Trophoblast cell (in vitro differentiated cells and primary cell): ENCODE measurements at regions not wholly inside any gene's neighbourhood (a gene's known extent, or its start where the extent isn't known, plus 50 kb on each side); places are given as distances from the start of the nearest gene placed in this dataset.
A peak's percentile ranks its signal among the peaks of the same experiment; 100 is the strongest.

ENCODE experiments used
- DNase-seq, 2 donors: peaks; one replicate each; pipeline ENCODE4 v3.0.0-alpha.2; 2016
- H2AFZ ChIP-seq: 2 replicates; pipeline ENCODE4 v1.6.1; 2013; ENCODE audit warnings: low read length, moderate library complexity, mild to moderate bottlenecking; ENCODE audit not compliant: insufficient read depth, poor library complexity
- H2AK5ac ChIP-seq: 2 replicates; pipeline ENCODE4 v1.6.1; 2013; ENCODE audit warnings: mild to moderate bottlenecking, low read length
- H2BK120ac ChIP-seq: 2 replicates; pipeline ENCODE4 v1.6.1; 2013; ENCODE audit warnings: low read length, mild to moderate bottlenecking, moderate library complexity; ENCODE audit not compliant: insufficient read depth, poor library complexity
- H2BK12ac ChIP-seq: 2 replicates; pipeline ENCODE4 v1.6.1; 2013; ENCODE audit warnings: mild to moderate bottlenecking, low read length, moderate library complexity
- H2BK5ac ChIP-seq: 2 replicates; pipeline ENCODE4 v1.6.1; 2013; ENCODE audit warnings: low read length, low read depth, moderate library complexity, mild to moderate bottlenecking; ENCODE audit not compliant: poor library complexity
- H3K14ac ChIP-seq: 2 replicates; pipeline ENCODE4 v1.6.1; 2013; ENCODE audit warnings: mild to moderate bottlenecking, low read length
- H3K18ac ChIP-seq: 2 replicates; pipeline ENCODE4 v1.6.1; 2013; ENCODE audit warnings: mild to moderate bottlenecking, low read length
- H3K23ac ChIP-seq: 2 replicates; pipeline ENCODE4 v1.6.1; 2013; ENCODE audit warnings: low read length
- H3K27ac ChIP-seq: 2 replicates; pipeline ENCODE4 v1.5.1; 2013; ENCODE audit warnings: low read depth, mild to moderate bottlenecking, inconsistent platforms, low read length, moderate library complexity
- H3K27me3 ChIP-seq: 2 replicates; pipeline ENCODE4 v1.6.1; 2013; ENCODE audit warnings: inconsistent platforms, mild to moderate bottlenecking, low read length, moderate library complexity; ENCODE audit not compliant: insufficient read depth
- H3K36me3 ChIP-seq, 2 experiments: 1 replicate in 1 of 2; 2 replicates in 1 of 2; pipeline ENCODE4 v1.6.1; 2013; ENCODE audit warnings: low read length in 2 of 2, mild to moderate bottlenecking in 2 of 2, moderate library complexity in 1 of 2; ENCODE audit not compliant: insufficient read depth in 2 of 2, control insufficient read depth in 1 of 2
- H3K4ac ChIP-seq: 2 replicates; pipeline ENCODE4 v1.6.1; 2013; ENCODE audit warnings: low read depth, mild to moderate bottlenecking, low read length, moderate library complexity
- H3K4me1 ChIP-seq, 2 experiments: 1 replicate in 1 of 2; 2 replicates in 1 of 2; pipeline ENCODE4 v1.6.1; 2013; ENCODE audit warnings: low read length in 2 of 2, mild to moderate bottlenecking in 2 of 2, moderate library complexity in 1 of 2; ENCODE audit not compliant: insufficient read depth in 2 of 2, control insufficient read depth in 1 of 2
- H3K4me2 ChIP-seq: 2 replicates; pipeline ENCODE4 v1.6.1; 2013; ENCODE audit warnings: inconsistent platforms, mild to moderate bottlenecking, low read length, moderate library complexity
- H3K4me3 ChIP-seq: 2 replicates; pipeline ENCODE4 v1.5.1; 2013; ENCODE audit warnings: mild to moderate bottlenecking, low read depth, low read length, inconsistent platforms
- H3K79me1 ChIP-seq: one replicate; pipeline ENCODE4 v1.6.1; 2013; ENCODE audit warnings: low read length
- H3K79me2 ChIP-seq: 2 replicates; pipeline ENCODE4 v1.6.1; 2013; ENCODE audit warnings: low read length, mild to moderate bottlenecking; ENCODE audit not compliant: control insufficient read depth, insufficient read depth, poor library complexity
- H3K9ac ChIP-seq: 2 replicates; pipeline ENCODE4 v1.6.1; 2013; ENCODE audit warnings: mild to moderate bottlenecking, low read length
- H3K9me3 ChIP-seq: 2 replicates; pipeline ENCODE4 v1.6.1; 2013; ENCODE audit warnings: low read depth, mild to moderate bottlenecking, control low read depth, inconsistent platforms, low read length; ENCODE audit not compliant: insufficient read depth
- H4K12ac ChIP-seq: 2 replicates; pipeline ENCODE4 v1.6.1; 2013; ENCODE audit warnings: low read depth, mild to moderate bottlenecking, low read length, moderate library complexity
- H4K8ac ChIP-seq: 2 replicates; pipeline ENCODE4 v1.6.1; 2013; ENCODE audit warnings: low read depth, mild to moderate bottlenecking, low read length, moderate library complexity
- H4K91ac ChIP-seq: one replicate; pipeline ENCODE4 v1.6.1; 2013; ENCODE audit warnings: low read depth, mild to moderate bottlenecking, low read length, moderate library complexity
- WGBS: extraction: QIAGEN DNeasy Blood & Tissue Kit; methylation state at CpG from one replicate; pipeline ENCODE4 v1.1.7; 2013; ENCODE audit warnings: missing lambda C conversion rate; ENCODE audit not compliant: insufficient read length, insufficient coverage; ENCODE audit errors: extremely low coverage; 5-methylcytosine and 5-hydroxymethylcytosine counted together

DNA sequence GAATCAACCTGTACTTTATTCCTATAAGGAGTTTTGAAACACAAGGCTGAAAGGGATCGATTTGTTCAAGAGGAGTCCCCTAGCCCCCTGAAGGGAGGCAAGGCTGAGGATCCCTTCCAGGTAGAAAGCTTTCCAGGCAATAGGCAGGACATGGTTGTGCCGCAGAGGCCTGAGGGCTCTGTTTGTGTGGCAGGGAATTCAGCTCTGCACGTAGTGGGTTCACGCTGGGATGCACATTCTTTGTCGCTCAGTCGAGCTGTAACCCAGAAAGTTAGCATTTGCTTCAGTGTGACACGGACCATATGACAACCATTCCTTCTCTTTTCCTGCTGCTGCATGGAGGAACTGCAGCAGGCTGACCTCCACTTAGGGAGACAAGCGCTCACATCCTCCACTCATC lies 65.6 kb upstream of the TRIO start:
- H3K79me1 ChIP-seq, result no peaks in the 10 kb centered on the region
- H3K4me2 ChIP-seq, result no peak overlapping the region
- H3K36me3 ChIP-seq, result no peaks in the 10 kb centered on the region
- H2AK5ac ChIP-seq, result no peak overlapping the region
- H4K12ac ChIP-seq, result no peak overlapping the region
- no peak for DNase-seq
- H3K14ac ChIP-seq, result no peak overlapping the region
- no peak overlapping the region for H2AFZ ChIP-seq
- no peak overlapping the region for H4K8ac ChIP-seq
- H2BK5ac ChIP-seq, result no peak overlapping the region
- H3K18ac ChIP-seq, result no peak overlapping the region
- H2BK12ac ChIP-seq, result no peak overlapping the region
- H3K9ac ChIP-seq, result no peak overlapping the region
- no peaks in the 10 kb centered on the region for H3K4me1 ChIP-seq
- H2BK120ac ChIP-seq, result no peak overlapping the region
- no peak overlapping the region for H3K4ac ChIP-seq
- H3K9me3 ChIP-seq, result no peaks in the 10 kb centered on the region
- H3K27me3 ChIP-seq, result no peaks in the 10 kb centered on the region
- H3K79me2 ChIP-seq, result no peaks in the 10 kb centered on the region
- H3K27ac ChIP-seq, result no peak overlapping the region
- no peak overlapping the region for H4K91ac ChIP-seq
- no peak overlapping the region for H3K23ac ChIP-seq
- H3K4me3 ChIP-seq, result no peak overlapping the region
- no CpG with 5 or more reads among the region's 8 CpGs for WGBS

DNA sequence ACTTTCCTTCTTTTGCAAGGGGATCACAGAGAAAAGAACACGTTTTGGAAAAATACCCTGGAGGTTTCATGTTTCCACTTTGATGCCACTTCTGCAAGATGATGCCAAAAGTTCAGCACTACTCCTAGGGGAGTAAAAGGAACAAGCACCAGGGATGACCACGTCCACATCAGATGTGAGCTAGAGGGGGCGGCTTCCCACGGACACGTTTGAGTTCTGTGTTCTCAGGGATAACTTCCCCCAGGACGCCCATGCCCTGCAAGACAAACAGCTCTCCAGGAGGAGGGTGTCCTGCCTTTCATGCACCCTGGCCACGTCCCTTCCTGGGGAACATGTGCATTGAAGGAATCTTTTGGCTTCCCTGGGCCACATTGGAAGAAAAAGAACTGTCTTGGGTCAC lies 66.6 kb upstream of the TRIO start:
- Histone ChIP-seq H3K18ac (no peak overlapping the region), H3K23ac (no peak overlapping the region), H3K4me1 (no peaks in the 10 kb centered on the region), H4K8ac (no peak overlapping the region), H3K4me2 (no peak overlapping the region), H2BK5ac (no peak overlapping the region), H3K79me2 (no peaks in the 10 kb centered on the region), H2AFZ (no peak overlapping the region), H3K27me3 (no peaks in the 10 kb centered on the region), H3K9ac (no peak overlapping the region), H3K4ac (no peak overlapping the region), H3K4me3 (no peak overlapping the region), H2BK120ac (no peak overlapping the region), H3K27ac (no peak overlapping the region), H4K91ac (no peak overlapping the region), H2AK5ac (no peak overlapping the region), H3K79me1 (no peaks in the 10 kb centered on the region), H3K14ac (no peak overlapping the region), H3K9me3 (no peaks in the 10 kb centered on the region), H3K36me3 (no peaks in the 10 kb centered on the region), H4K12ac (no peak overlapping the region), H2BK12ac (no peak overlapping the region)
- no peak for DNase-seq
- WGBS, result no CpG with 5 or more reads among the region's 7 CpGs

DNA sequence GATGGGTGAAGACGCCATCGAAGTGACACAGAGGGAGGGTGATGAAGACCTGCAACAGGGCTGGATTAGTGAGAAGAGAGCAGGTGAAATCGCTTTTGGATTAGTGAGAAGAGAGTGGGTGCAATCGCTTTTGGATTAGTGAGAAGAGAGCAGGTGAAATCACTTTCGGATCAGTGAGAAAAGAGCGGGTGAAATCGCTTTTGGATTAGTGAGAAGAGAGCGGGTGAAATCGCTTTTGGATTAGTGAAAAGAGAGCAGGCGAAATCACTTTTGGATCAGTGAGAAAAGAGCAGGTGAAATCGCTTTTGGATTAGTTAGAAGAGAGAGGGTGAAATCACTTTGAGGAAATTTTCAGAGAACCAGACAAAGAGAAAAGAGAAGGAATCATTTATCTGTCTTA lies 67.2 kb upstream of the TRIO start:
- H4K8ac ChIP-seq, result no peak overlapping the region
- H3K36me3 ChIP-seq, result no peaks in the 10 kb centered on the region
- H3K23ac ChIP-seq, result no peak overlapping the region
- no peak overlapping the region for H3K4ac ChIP-seq
- no peak overlapping the region for H2BK120ac ChIP-seq
- no peak overlapping the region for H3K4me3 ChIP-seq
- DNase-seq, result no peak
- no peaks in the 10 kb centered on the region for H3K9me3 ChIP-seq
- no peak overlapping the region for H2AK5ac ChIP-seq
- no peak overlapping the region for H3K18ac ChIP-seq
- no peak overlapping the region for H4K91ac ChIP-seq
- no peak overlapping the region for H4K12ac ChIP-seq
- no peak overlapping the region for H2BK5ac ChIP-seq
- H3K14ac ChIP-seq, result no peak overlapping the region
- no peak overlapping the region for H3K9ac ChIP-seq
- no peak overlapping the region for H3K27ac ChIP-seq
- no peak overlapping the region for H2AFZ ChIP-seq
- no peaks in the 10 kb centered on the region for H3K27me3 ChIP-seq
- H3K4me2 ChIP-seq, result no peak overlapping the region
- H2BK12ac ChIP-seq, result no peak overlapping the region
- no peaks in the 10 kb centered on the region for H3K4me1 ChIP-seq
- 100% methylated on average over 4 of the region's 11 CpGs for WGBS
- H3K79me2 ChIP-seq, result no peaks in the 10 kb centered on the region
- no peaks in the 10 kb centered on the region for H3K79me1 ChIP-seq

DNA sequence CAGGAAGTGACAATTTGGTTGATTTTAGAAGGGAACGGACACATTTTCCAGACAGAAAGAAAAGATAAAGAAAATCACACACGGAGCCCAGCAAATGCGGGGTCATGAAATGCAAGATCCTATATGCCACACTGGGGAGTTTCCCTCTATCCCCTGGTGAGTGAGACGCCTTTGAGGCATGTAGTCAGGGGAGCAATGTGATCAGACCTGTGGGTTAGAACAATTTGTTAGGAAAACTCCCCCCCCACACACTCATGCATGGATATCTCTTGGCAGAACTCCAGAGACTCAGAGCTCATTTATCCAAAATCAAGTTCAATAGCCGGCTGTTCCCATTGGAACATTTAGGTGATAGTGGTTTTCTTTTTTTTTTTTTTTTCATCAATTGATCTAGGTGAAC lies 71.7 kb upstream of the TRIO start:
- Histone ChIP-seq H2BK12ac (no peak overlapping the region), H3K4me2 (no peak overlapping the region), H3K9ac (no peak overlapping the region), H2AFZ (no peak overlapping the region), H3K27me3 (no peaks in the 10 kb centered on the region), H3K36me3 (no peaks in the 10 kb centered on the region), H3K4ac (no peak overlapping the region), H4K12ac (no peak overlapping the region), H4K8ac (no peak overlapping the region), H3K23ac (no peak overlapping the region), H3K4me1 (no peaks in the 10 kb centered on the region), H3K27ac (no peak overlapping the region), H2BK5ac (no peak overlapping the region), H3K14ac (no peak overlapping the region), H3K79me2 (no peaks in the 10 kb centered on the region), H2AK5ac (no peak overlapping the region), H3K9me3 (peaks cover 2% of the 10 kb centered on the region), H4K91ac (no peak overlapping the region), H3K18ac (no peak overlapping the region), H3K4me3 (no peak overlapping the region), H3K79me1 (no peaks in the 10 kb centered on the region), H2BK120ac (no peak overlapping the region)
- DNase-seq, result peak in 1 of 2 donors; percentile 25
- no CpG with 5 or more reads among the region's 5 CpGs for WGBS
